AG04449 (cell line): ENCODE measurements at regions not wholly inside any gene's neighbourhood (a gene's known extent, or its start where the extent isn't known, plus 50 kb on each side); places are given as distances from the start of the nearest gene placed in this dataset.
"Not testable (repeated sequence)": the region's sequence is repeated elsewhere in the genome, so short reads cannot be mapped to it uniquely, and the experiment has no call there.

Experiments used
- CTCF ChIA-PET: fragments of 350-600 bp; formaldehyde crosslinking; extraction: SDS; loops from one replicate; lab custom pipeline; 2021; ENCODE audit warnings: antibody characterized with exemption; lab: Yijun Ruan, JAX
- POLR2A ChIA-PET: fragments of 400-600, 350-600 bp; formaldehyde crosslinking; extraction: SDS; loops from one replicate; lab custom pipeline; 2020; ENCODE audit warnings: antibody characterized with exemption, inconsistent platforms; lab: Yijun Ruan, JAX
- DNase-seq: peaks from one replicate; pipeline ENCODE4 v3.0.0-alpha.2; 2010; ENCODE audit warnings: low read depth, low spot score
- H3K4me3 ChIP-seq: 2 replicates; pipeline ENCODE4 v1.5.1; 2011; ENCODE audit warnings: low read depth, mild to moderate bottlenecking, control low read depth, low read length
- CTCF ChIP-seq: IDR thresholded peaks from one replicate; pipeline ENCODE4 v1.5.1; 2011; ENCODE audit warnings: mild to moderate bottlenecking, moderate library complexity, low read length, control low read depth, inconsistent platforms; ENCODE audit not compliant: insufficient read depth; ENCODE audit errors: missing control alignments

GRCh38 chrX:76555269-76555668 is 127.8 kb downstream of the MAGEE1 start:
- CTCF ChIA-PET = no interaction called here
- H3K4me3 ChIP-seq = no peak overlapping the region
- POLR2A ChIA-PET = no interaction called here
- DNase-seq = no peak
- TF ChIP-seq CTCF = no peak

GRCh38 chrX:76555816-76556215 is 128.3 kb downstream of the MAGEE1 start:
- no peak for DNase-seq
- no peak for TF ChIP-seq CTCF
- no peak overlapping the region for H3K4me3 ChIP-seq
- POLR2A ChIA-PET = no interaction called here
- CTCF ChIA-PET = no interaction called here

GRCh38 chrX:76564842-76565241 is 137.3 kb downstream of the MAGEE1 start:
- POLR2A ChIA-PET, CTCF ChIA-PET, H3K4me3 ChIP-seq, DNase-seq: not testable (repeated sequence)

GRCh38 chrX:76605390-76605789 is 177.9 kb downstream of the MAGEE1 start:
- no peak overlapping the region for H3K4me3 ChIP-seq
- TF ChIP-seq CTCF = no peak
- no peak for DNase-seq
- CTCF ChIA-PET = no interaction called here
- POLR2A ChIA-PET = no interaction called here

GRCh38 chrX:76617020-76617419 is 189.5 kb downstream of the MAGEE1 start:
- no peak for TF ChIP-seq CTCF
- no peak overlapping the region for H3K4me3 ChIP-seq
- ChIA-PET POLR2A (no interaction called here), CTCF (no interaction called here)
- no peak for DNase-seq

GRCh38 chrX:76643590-76643989 is 216.1 kb downstream of the MAGEE1 start:
- TF ChIP-seq CTCF = no peak
- H3K4me3 ChIP-seq = no peak overlapping the region
- ChIA-PET POLR2A (no interaction called here), CTCF (no interaction called here)
- no peak for DNase-seq

- H3K4me3 ChIP-seq, CTCF ChIA-PET, POLR2A ChIA-PET, DNase-seq: not testable (repeated sequence)
Measured at GRCh38 chrX:76651369-76651768, 223.9 kb downstream of the MAGEE1 start.
